ENCODE measurements at regions not wholly inside any gene's neighbourhood (a gene's known extent, or its start where the extent isn't known, plus 50 kb on each side); places are given as distances from the start of the nearest gene placed in this dataset.

GRCh38 chr5:15027764-15028163, 156.2 kb upstream of the ANKH start:
- no peak overlapping the region for H3K27ac ChIP-seq
- TF ChIP-seq CTCF (conservative IDR thresholded peaks at IDR 0.05) = no peak

- TF ChIP-seq CTCF (conservative IDR thresholded peaks at IDR 0.05) = no peak
- no peak overlapping the region for H3K27ac ChIP-seq
Measured at GRCh38 chr5:15026944-15027343, 155.4 kb upstream of the ANKH start.

- H3K27ac ChIP-seq = no peak overlapping the region
- TF ChIP-seq CTCF (conservative IDR thresholded peaks at IDR 0.05) = no peak
Measured at GRCh38 chr5:15026011-15026893, 154.7 kb upstream of the ANKH start.

GRCh38 chr5:15023846-15024245, 152.3 kb upstream of the ANKH start:
- no peak overlapping the region for H3K27ac ChIP-seq
- no peak for TF ChIP-seq CTCF (conservative IDR thresholded peaks at IDR 0.05)

GRCh38 chr5:15023266-15023665, 151.7 kb upstream of the ANKH start:
- H3K27ac ChIP-seq = no peak overlapping the region
- TF ChIP-seq CTCF (conservative IDR thresholded peaks at IDR 0.05) = no peak

GRCh38 chr5:15021266-15022046, 149.9 kb upstream of the ANKH start:
- H3K27ac ChIP-seq = no peak overlapping the region
- TF ChIP-seq CTCF (conservative IDR thresholded peaks at IDR 0.05) = no peak

- no peak overlapping the region for H3K27ac ChIP-seq
- TF ChIP-seq CTCF (conservative IDR thresholded peaks at IDR 0.05) = no peak
Measured at GRCh38 chr5:15020736-15021135, 149.2 kb upstream of the ANKH start.

All from VCaP (cell line).